SK-N-SH treated with all-trans-retinoic acid at 6 μM for 48 hours (cell line): ENCODE measurements at regions not wholly inside any gene's neighbourhood (a gene's known extent, or its start where the extent isn't known, plus 50 kb on each side); places are given as distances from the start of the nearest gene placed in this dataset.

Source experiments
- ATAC-seq: fragments of 200-7000 bp; cut with Tn5 transposase; 3 replicates; pipeline ENCODE4 v1.9.1; 2020; ENCODE audit warnings: mild to moderate bottlenecking, moderate library complexity
- ARNTL ChIP-seq: fragments of 450-650 bp; formaldehyde crosslinking; IDR thresholded peaks from 2 replicates; pipeline ENCODE4 v1.5.0; 2020; ENCODE audit warnings: low read depth, mild to moderate bottlenecking, moderate library complexity, borderline replicate concordance
- CSDC2 ChIP-seq: fragments of 250-450 bp; sonication (Bioruptor Pico); IDR thresholded peaks from 2 replicates; pipeline ENCODE4 v1.5.0; 2020; ENCODE audit warnings: mild to moderate bottlenecking, moderate library complexity
- ESRRG ChIP-seq: fragments of 250-450 bp; sonication (Bioruptor Pico); IDR thresholded peaks from 2 replicates; pipeline ENCODE4 v1.6.1; 2021; ENCODE audit warnings: mild to moderate bottlenecking
- GLIS3 ChIP-seq: fragments of 250-450 bp; sonication (Bioruptor Pico); IDR thresholded peaks from 2 replicates; pipeline ENCODE4 v1.5.0; 2020; ENCODE audit warnings: mild to moderate bottlenecking, moderate library complexity
- ISL1 ChIP-seq: fragments of 250-450 bp; sonication (Bioruptor Pico); IDR thresholded peaks from 2 replicates; pipeline ENCODE4 v2.1.2; 2022; ENCODE audit warnings: mild to moderate bottlenecking, moderate library complexity
- OSR1 ChIP-seq: fragments of 250-450 bp; sonication (Bioruptor Pico); IDR thresholded peaks from 2 replicates; pipeline ENCODE4 v1.8.0; 2022; ENCODE audit warnings: moderate library complexity, mild to moderate bottlenecking, inconsistent platforms
- PPARA ChIP-seq: fragments of 250-450 bp; sonication (Bioruptor Pico); IDR thresholded peaks from 2 replicates; pipeline ENCODE4 v1.5.0; 2020; ENCODE audit warnings: mild to moderate bottlenecking, borderline replicate concordance
- RARB ChIP-seq: fragments of 250-450 bp; sonication (Bioruptor Pico); IDR thresholded peaks from 2 replicates; pipeline ENCODE4 v1.8.0; 2021; ENCODE audit warnings: mild to moderate bottlenecking, moderate library complexity
- SNAI2 ChIP-seq: fragments of 250-450 bp; sonication (Bioruptor Pico); IDR thresholded peaks from 2 replicates; pipeline ENCODE4 v1.5.0; 2020; ENCODE audit warnings: mild to moderate bottlenecking, moderate library complexity
- TOX ChIP-seq: fragments of 250-450 bp; sonication (Bioruptor Pico); IDR thresholded peaks from 2 replicates; pipeline ENCODE4 v1.8.0; 2021; ENCODE audit warnings: mild to moderate bottlenecking, moderate library complexity, borderline replicate concordance
- ZC3H10 ChIP-seq: fragments of 250-450 bp; sonication (Bioruptor Pico); IDR thresholded peaks from 2 replicates; pipeline ENCODE4 v1.5.1; 2021; ENCODE audit warnings: mild to moderate bottlenecking, moderate library complexity
- ZFP30 ChIP-seq: fragments of 450-650 bp; formaldehyde crosslinking; IDR thresholded peaks from 2 replicates; pipeline ENCODE4 v1.5.0; 2022; ENCODE audit warnings: mild to moderate bottlenecking, moderate library complexity
- ZNF565 ChIP-seq: fragments of 450-650 bp; formaldehyde crosslinking; conservative IDR thresholded peaks from 2 replicates; pipeline ENCODE4 v1.5.0; 2020; ENCODE audit warnings: low read depth, mild to moderate bottlenecking, moderate library complexity
- ZNF70 ChIP-seq: fragments of 450-650 bp; formaldehyde crosslinking; IDR thresholded peaks from 2 replicates; pipeline ENCODE4 v1.5.0; 2020; ENCODE audit warnings: mild to moderate bottlenecking, moderate library complexity
- TF ChIP-seq, protein P1 (sequence below): fragments of 250-450 bp; sonication (Bioruptor Pico); IDR thresholded peaks from 2 replicates; pipeline ENCODE4 v1.5.0; 2020; ENCODE audit warnings: mild to moderate bottlenecking, moderate library complexity
- TF ChIP-seq, protein P2 (sequence below): fragments of 250-450 bp; sonication (Bioruptor Pico); IDR thresholded peaks from 2 replicates; pipeline ENCODE4 v1.8.0; 2021; ENCODE audit warnings: low read depth, mild to moderate bottlenecking, moderate library complexity, borderline replicate concordance
- TF ChIP-seq, protein P3 (sequence below): fragments of 250-450 bp; sonication (Bioruptor Pico); IDR thresholded peaks from 2 replicates; pipeline ENCODE4 v1.5.1; 2021; ENCODE audit warnings: mild to moderate bottlenecking, moderate library complexity
- TF ChIP-seq, protein P4 (sequence below): fragments of 250-450 bp; sonication (Bioruptor Pico); IDR thresholded peaks from 2 replicates; pipeline ENCODE4 v1.8.0; 2020; ENCODE audit warnings: mild to moderate bottlenecking, moderate library complexity, borderline replicate concordance
- TF ChIP-seq, protein P5 (sequence below): fragments of 250-450 bp; sonication (Bioruptor Pico); IDR thresholded peaks from 2 replicates; pipeline ENCODE4 v1.5.1; 2020; ENCODE audit warnings: low read depth, mild to moderate bottlenecking, moderate library complexity

DNA sequence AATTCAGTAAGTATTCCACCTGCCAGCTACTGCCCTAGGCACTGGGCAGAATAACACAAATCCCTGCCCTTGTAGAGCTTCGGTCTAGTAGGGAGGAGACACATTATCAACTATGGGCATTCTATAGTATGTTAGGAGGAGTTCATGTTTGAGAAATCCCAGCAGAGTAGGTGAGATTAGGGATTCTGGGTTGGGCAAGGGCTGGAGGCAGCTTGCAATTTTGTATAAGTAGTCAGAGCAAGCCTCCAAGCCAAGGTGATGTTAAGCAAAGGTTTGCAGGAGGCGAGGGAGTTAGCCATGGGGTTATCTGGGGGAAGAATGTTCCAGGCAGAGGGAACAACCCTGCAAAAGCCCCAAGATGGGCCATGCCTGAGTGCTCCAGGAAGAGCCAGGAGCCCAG is 187.9 kb upstream of the HS6ST1 start:
- no peak for ATAC-seq
- no peak for TF ChIP-seq ZNF565 (CRISPR knock-in tag)
- TF ChIP-seq SNAI2: no peak
- TF ChIP-seq OSR1: no peak
- TF ChIP-seq, protein P1, sequence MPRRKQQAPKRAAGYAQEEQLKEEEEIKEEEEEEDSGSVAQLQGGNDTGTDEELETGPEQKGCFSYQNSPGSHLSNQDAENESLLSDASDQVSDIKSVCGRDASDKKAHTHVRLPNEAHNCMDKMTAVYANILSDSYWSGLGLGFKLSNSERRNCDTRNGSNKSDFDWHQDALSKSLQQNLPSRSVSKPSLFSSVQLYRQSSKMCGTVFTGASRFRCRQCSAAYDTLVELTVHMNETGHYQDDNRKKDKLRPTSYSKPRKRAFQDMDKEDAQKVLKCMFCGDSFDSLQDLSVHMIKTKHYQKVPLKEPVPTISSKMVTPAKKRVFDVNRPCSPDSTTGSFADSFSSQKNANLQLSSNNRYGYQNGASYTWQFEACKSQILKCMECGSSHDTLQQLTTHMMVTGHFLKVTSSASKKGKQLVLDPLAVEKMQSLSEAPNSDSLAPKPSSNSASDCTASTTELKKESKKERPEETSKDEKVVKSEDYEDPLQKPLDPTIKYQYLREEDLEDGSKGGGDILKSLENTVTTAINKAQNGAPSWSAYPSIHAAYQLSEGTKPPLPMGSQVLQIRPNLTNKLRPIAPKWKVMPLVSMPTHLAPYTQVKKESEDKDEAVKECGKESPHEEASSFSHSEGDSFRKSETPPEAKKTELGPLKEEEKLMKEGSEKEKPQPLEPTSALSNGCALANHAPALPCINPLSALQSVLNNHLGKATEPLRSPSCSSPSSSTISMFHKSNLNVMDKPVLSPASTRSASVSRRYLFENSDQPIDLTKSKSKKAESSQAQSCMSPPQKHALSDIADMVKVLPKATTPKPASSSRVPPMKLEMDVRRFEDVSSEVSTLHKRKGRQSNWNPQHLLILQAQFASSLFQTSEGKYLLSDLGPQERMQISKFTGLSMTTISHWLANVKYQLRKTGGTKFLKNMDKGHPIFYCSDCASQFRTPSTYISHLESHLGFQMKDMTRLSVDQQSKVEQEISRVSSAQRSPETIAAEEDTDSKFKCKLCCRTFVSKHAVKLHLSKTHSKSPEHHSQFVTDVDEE (CRISPR knock-in tag): no peak
- no peak for TF ChIP-seq ESRRG (CRISPR knock-in tag)
- TF ChIP-seq, protein P2, sequence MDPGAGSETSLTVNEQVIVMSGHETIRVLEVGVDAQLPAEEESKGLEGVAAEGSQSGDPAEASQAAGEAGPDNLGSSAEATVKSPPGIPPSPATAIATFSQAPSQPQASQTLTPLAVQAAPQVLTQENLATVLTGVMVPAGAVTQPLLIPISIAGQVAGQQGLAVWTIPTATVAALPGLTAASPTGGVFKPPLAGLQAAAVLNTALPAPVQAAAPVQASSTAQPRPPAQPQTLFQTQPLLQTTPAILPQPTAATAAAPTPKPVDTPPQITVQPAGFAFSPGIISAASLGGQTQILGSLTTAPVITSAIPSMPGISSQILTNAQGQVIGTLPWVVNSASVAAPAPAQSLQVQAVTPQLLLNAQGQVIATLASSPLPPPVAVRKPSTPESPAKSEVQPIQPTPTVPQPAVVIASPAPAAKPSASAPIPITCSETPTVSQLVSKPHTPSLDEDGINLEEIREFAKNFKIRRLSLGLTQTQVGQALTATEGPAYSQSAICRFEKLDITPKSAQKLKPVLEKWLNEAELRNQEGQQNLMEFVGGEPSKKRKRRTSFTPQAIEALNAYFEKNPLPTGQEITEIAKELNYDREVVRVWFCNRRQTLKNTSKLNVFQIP (CRISPR knock-in tag): no peak
- no peak for TF ChIP-seq PPARA (CRISPR knock-in tag)
- no peak for TF ChIP-seq ZNF70
- no peak for TF ChIP-seq ISL1 (CRISPR knock-in tag)
- TF ChIP-seq GLIS3 (CRISPR knock-in tag): no peak
- TF ChIP-seq, protein P3, sequence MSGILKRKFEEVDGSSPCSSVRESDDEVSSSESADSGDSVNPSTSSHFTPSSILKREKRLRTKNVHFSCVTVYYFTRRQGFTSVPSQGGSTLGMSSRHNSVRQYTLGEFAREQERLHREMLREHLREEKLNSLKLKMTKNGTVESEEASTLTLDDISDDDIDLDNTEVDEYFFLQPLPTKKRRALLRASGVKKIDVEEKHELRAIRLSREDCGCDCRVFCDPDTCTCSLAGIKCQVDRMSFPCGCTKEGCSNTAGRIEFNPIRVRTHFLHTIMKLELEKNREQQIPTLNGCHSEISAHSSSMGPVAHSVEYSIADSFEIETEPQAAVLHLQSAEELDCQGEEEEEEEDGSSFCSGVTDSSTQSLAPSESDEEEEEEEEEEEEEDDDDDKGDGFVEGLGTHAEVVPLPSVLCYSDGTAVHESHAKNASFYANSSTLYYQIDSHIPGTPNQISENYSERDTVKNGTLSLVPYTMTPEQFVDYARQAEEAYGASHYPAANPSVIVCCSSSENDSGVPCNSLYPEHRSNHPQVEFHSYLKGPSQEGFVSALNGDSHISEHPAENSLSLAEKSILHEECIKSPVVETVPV (CRISPR knock-in tag): no peak
- TF ChIP-seq TOX (CRISPR knock-in tag): no peak

DNA sequence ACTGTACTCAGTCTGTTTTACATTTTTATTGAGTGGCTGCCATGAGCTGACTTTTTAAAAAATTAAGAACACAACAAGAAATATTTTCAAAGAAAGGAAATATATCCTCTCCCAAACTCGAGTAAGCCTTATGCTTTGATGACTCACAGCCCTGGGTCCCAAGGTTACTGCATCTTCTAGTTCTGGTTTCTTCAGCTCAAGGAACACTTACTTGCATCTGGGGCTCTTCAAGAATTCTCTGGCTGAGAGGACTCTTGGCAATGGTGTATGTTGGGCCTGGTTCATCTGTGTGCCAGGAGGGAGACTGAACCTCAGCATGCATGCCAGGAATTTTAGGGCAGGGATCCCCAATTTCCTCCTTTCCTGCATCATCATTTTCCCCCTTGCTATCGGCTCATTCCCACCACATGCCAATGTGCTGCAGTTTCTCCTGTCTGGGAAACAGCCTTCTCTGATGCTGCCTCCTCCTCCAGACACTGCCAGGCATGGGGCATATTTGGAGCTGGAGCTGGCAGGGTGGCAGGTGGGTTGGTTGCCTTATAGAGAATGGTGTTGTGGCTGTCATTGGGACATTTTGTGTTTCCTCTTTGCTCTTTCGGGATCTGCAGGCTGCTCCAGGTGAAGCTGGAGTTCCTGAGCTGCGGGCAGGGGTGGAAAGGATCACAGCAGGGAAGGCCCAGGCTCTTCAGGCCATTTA is 192.2 kb upstream of the HS6ST1 start:
- no peak for ATAC-seq
- no peak for TF ChIP-seq ZNF70
- no peak for TF ChIP-seq TOX (CRISPR knock-in tag)
- TF ChIP-seq PPARA (CRISPR knock-in tag): no peak
- no peak for TF ChIP-seq ZFP30
- no peak for TF ChIP-seq OSR1
- no peak for TF ChIP-seq ZC3H10
- no peak for TF ChIP-seq ESRRG (CRISPR knock-in tag)
- TF ChIP-seq, protein P3 (CRISPR knock-in tag): no peak
- no peak for TF ChIP-seq CSDC2 (CRISPR knock-in tag)
- no peak for TF ChIP-seq ARNTL (CRISPR knock-in tag)
- no peak for TF ChIP-seq ZNF565 (CRISPR knock-in tag)
- TF ChIP-seq GLIS3 (CRISPR knock-in tag): no peak
- no peak for TF ChIP-seq RARB (CRISPR knock-in tag)
- TF ChIP-seq, protein P1 (CRISPR knock-in tag): no peak
- TF ChIP-seq, protein P4, sequence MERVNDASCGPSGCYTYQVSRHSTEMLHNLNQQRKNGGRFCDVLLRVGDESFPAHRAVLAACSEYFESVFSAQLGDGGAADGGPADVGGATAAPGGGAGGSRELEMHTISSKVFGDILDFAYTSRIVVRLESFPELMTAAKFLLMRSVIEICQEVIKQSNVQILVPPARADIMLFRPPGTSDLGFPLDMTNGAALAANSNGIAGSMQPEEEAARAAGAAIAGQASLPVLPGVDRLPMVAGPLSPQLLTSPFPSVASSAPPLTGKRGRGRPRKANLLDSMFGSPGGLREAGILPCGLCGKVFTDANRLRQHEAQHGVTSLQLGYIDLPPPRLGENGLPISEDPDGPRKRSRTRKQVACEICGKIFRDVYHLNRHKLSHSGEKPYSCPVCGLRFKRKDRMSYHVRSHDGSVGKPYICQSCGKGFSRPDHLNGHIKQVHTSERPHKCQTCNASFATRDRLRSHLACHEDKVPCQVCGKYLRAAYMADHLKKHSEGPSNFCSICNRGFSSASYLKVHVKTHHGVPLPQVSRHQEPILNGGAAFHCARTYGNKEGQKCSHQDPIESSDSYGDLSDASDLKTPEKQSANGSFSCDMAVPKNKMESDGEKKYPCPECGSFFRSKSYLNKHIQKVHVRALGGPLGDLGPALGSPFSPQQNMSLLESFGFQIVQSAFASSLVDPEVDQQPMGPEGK (CRISPR knock-in tag): no peak
- TF ChIP-seq, protein P5, sequence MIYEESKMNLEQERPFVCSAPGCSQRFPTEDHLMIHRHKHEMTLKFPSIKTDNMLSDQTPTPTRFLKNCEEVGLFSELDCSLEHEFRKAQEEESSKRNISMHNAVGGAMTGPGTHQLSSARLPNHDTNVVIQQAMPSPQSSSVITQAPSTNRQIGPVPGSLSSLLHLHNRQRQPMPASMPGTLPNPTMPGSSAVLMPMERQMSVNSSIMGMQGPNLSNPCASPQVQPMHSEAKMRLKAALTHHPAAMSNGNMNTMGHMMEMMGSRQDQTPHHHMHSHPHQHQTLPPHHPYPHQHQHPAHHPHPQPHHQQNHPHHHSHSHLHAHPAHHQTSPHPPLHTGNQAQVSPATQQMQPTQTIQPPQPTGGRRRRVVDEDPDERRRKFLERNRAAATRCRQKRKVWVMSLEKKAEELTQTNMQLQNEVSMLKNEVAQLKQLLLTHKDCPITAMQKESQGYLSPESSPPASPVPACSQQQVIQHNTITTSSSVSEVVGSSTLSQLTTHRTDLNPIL (CRISPR knock-in tag): no peak
- no peak for TF ChIP-seq ISL1 (CRISPR knock-in tag)
